ENCODE measurements at regions not wholly inside any gene's neighbourhood (a gene's known extent, or its start where the extent isn't known, plus 50 kb on each side); places are given as distances from the start of the nearest gene placed in this dataset.
"Not testable (repeated sequence)": the region's sequence is repeated elsewhere in the genome, so short reads cannot be mapped to it uniquely, and the experiment has no call there.

GRCh38 chr3:195634426-195635261 lies 50.9 kb upstream of the APOD start:
- DNase-seq: not testable (repeated sequence)

All from activated gamma-delta T cell treated with Interleukin-2 at 50 U/mL for 16 hours (primary cell).